HEK293T (cell line): ENCODE measurements at regions not wholly inside any gene's neighbourhood (a gene's known extent, or its start where the extent isn't known, plus 50 kb on each side); places are given as distances from the start of the nearest gene placed in this dataset.

Experiments used
- BHLHE40 ChIP-seq: fragments of 450-650 bp; IDR thresholded peaks from 2 replicates; pipeline ENCODE4 v1.6.1; 2016; ENCODE audit warnings: mild to moderate bottlenecking, moderate library complexity, borderline replicate concordance
- ELF4 ChIP-seq: fragments of 450-650 bp; IDR thresholded peaks from 2 replicates; pipeline ENCODE4 v1.6.1; 2017; ENCODE audit warnings: antibody characterized with exemption
- FOXA1 ChIP-seq: fragments of 450-650 bp; IDR thresholded peaks from 2 replicates; pipeline ENCODE4 v1.6.1; 2016; ENCODE audit warnings: mild to moderate bottlenecking
- FOXK2 ChIP-seq: fragments of 450-650 bp; IDR thresholded peaks from 2 replicates; pipeline ENCODE4 v1.6.1; 2016; ENCODE audit warnings: mild to moderate bottlenecking
- TARDBP ChIP-seq: fragments of 450-650 bp; IDR thresholded peaks from 2 replicates; pipeline ENCODE4 v1.6.1; 2016

- TF ChIP-seq TARDBP (no peak), FOXK2 (no peak), BHLHE40 (no peak), FOXA1 (no peak), ELF4 (no peak)
These were observed 309.7 kb downstream of the SEC16B start for GRCh38 chr1:177660188-177660587.
